ENCODE measurements at regions not wholly inside any gene's neighbourhood (a gene's known extent, or its start where the extent isn't known, plus 50 kb on each side); places are given as distances from the start of the nearest gene placed in this dataset.

DNA sequence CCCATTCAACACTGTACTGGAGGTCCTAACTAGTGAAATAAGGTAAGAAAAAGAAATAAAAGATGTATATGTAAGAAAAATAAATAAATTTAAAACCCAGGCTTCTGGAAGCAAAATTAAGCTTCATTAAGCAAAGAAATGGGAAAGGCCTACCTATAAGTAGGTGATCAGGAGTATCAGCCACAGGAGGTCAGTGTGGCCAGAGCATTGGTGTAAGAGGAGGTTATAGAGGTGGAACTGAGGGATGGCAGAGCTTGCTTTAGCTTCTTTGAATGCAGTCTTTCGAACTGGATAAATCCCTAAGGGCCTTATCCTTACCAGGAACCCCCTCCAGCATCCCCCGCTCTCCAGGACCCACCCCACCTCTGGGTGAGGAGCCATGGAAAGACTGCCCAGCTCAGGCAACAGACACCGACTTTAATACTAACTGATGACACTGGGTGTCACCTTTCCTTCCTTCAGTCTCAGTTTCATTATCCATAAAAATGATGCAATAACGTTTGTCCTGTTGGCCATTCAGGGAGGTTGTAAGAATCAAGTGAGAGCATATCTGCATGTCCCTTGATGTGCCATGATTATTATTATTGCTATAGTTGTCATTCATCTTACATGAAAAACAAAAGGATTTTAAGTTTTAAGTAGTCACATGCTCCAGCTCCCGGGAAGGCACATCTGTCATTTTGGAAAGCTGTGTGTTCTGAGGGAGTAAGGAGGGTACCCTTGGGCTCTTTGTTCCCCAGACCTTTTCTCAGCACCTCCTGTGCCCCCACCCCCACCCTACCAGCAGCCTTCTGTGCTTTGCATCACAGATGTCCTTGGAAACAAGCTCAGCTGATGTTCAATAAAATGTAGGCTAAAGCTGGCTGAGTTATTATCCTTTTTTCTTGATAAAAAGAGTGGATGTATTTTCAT is 50.8 kb upstream of the CTNNA1 start:
- TF ChIP-seq, protein P1, sequence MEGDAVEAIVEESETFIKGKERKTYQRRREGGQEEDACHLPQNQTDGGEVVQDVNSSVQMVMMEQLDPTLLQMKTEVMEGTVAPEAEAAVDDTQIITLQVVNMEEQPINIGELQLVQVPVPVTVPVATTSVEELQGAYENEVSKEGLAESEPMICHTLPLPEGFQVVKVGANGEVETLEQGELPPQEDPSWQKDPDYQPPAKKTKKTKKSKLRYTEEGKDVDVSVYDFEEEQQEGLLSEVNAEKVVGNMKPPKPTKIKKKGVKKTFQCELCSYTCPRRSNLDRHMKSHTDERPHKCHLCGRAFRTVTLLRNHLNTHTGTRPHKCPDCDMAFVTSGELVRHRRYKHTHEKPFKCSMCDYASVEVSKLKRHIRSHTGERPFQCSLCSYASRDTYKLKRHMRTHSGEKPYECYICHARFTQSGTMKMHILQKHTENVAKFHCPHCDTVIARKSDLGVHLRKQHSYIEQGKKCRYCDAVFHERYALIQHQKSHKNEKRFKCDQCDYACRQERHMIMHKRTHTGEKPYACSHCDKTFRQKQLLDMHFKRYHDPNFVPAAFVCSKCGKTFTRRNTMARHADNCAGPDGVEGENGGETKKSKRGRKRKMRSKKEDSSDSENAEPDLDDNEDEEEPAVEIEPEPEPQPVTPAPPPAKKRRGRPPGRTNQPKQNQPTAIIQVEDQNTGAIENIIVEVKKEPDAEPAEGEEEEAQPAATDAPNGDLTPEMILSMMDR (IDR thresholded peaks at IDR 0.05; ENCODE audit: borderline replicate concordance, extremely low read depth, low read length, poor library complexity, severe bottlenecking) = no peak
- TF ChIP-seq EZH2 (IDR thresholded peaks at IDR 0.05; ENCODE audit: borderline replicate concordance, low read depth, low read length, severe bottlenecking) = no peak
